Prostate gland (tissue), 2 donors: ENCODE measurements at regions not wholly inside any gene's neighbourhood (a gene's known extent, or its start where the extent isn't known, plus 50 kb on each side); places are given as distances from the start of the nearest gene placed in this dataset.

Experiments used
- POLR2A ChIP-seq: fragments of 450-650 bp; IDR thresholded peaks from one replicate; pipeline ENCODE4 v1.6.1; 2016; ENCODE audit warnings: antibody characterized with exemption, mild to moderate bottlenecking
- TF ChIP-seq, protein P1 (sequence below), 4 experiments: fragments of 200-600 bp in 2 of 4; fragments of 450-650 bp in 2 of 4; sonication (generic) in 2 of 4; IDR thresholded peaks; 1 replicate in 3 of 4; 2 replicates in 1 of 4; pipeline ENCODE4 v1.5.1; 2016 to 2019; ENCODE audit warnings: antibody characterized with exemption in 4 of 4, mild to moderate bottlenecking in 2 of 4, moderate library complexity in 2 of 4

DNA sequence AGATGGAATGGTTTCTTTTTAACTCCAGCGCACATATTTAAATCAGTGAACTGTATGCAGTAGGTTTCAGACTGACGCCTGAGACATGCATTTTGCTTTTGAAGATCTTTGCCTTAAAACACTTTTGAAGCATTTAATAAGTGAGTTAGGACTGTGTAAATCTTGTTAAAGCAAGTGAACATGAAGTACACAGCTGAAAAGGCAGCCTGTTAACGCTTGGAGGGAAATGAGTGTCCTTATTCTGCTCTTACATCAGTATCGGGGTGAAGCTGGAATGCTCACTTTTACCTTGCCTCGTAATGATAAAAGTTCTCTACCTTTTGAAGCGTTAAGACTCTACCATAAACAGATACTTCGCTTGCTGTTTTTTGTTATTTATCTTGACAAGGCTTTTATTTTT lies 552.2 kb downstream of the ZNF608 start:
- TF ChIP-seq, protein P1, sequence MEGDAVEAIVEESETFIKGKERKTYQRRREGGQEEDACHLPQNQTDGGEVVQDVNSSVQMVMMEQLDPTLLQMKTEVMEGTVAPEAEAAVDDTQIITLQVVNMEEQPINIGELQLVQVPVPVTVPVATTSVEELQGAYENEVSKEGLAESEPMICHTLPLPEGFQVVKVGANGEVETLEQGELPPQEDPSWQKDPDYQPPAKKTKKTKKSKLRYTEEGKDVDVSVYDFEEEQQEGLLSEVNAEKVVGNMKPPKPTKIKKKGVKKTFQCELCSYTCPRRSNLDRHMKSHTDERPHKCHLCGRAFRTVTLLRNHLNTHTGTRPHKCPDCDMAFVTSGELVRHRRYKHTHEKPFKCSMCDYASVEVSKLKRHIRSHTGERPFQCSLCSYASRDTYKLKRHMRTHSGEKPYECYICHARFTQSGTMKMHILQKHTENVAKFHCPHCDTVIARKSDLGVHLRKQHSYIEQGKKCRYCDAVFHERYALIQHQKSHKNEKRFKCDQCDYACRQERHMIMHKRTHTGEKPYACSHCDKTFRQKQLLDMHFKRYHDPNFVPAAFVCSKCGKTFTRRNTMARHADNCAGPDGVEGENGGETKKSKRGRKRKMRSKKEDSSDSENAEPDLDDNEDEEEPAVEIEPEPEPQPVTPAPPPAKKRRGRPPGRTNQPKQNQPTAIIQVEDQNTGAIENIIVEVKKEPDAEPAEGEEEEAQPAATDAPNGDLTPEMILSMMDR (IDR thresholded peaks at IDR 0.05) = no peak
- TF ChIP-seq POLR2A = no peak
